ENCODE measurements at regions not wholly inside any gene's neighbourhood (a gene's known extent, or its start where the extent isn't known, plus 50 kb on each side); places are given as distances from the start of the nearest gene placed in this dataset.

GRCh38 chr7:113283861-113284260, 165.5 kb upstream of the SMIM30 start:
- TF ChIP-seq, protein P1, sequence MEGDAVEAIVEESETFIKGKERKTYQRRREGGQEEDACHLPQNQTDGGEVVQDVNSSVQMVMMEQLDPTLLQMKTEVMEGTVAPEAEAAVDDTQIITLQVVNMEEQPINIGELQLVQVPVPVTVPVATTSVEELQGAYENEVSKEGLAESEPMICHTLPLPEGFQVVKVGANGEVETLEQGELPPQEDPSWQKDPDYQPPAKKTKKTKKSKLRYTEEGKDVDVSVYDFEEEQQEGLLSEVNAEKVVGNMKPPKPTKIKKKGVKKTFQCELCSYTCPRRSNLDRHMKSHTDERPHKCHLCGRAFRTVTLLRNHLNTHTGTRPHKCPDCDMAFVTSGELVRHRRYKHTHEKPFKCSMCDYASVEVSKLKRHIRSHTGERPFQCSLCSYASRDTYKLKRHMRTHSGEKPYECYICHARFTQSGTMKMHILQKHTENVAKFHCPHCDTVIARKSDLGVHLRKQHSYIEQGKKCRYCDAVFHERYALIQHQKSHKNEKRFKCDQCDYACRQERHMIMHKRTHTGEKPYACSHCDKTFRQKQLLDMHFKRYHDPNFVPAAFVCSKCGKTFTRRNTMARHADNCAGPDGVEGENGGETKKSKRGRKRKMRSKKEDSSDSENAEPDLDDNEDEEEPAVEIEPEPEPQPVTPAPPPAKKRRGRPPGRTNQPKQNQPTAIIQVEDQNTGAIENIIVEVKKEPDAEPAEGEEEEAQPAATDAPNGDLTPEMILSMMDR (IDR thresholded peaks at IDR 0.05): no peak
- TF ChIP-seq EP300 (IDR thresholded peaks at IDR 0.05; ENCODE audit: low read depth): no peak

Measured in transverse colon (tissue), 3 donors.